Adrenal gland (tissue), 9 donors: ENCODE measurements at regions not wholly inside any gene's neighbourhood (a gene's known extent, or its start where the extent isn't known, plus 50 kb on each side); places are given as distances from the start of the nearest gene placed in this dataset.

ENCODE experiments used
- DNase-seq, 7 donors: peaks; one replicate each; pipeline ENCODE4 v3.0.0-alpha.2; 2019 to 2020
- H3K27ac ChIP-seq, 5 donors: fragments of 200-600 bp; sonication (generic) in 4 of 5; 1 replicate in 3 of 5; 2 replicates in 2 of 5; pipeline versions ENCODE4 v1.5.1 to v1.8.0; 2016 to 2020; ENCODE audit warnings: mild to moderate bottlenecking in 1 of 5
- H3K27me3 ChIP-seq: fragments of 200-600 bp; 2 replicates; pipeline ENCODE4 v1.8.0; 2021
- H3K36me3 ChIP-seq, 2 donors: fragments of 200-600 bp; replicated peaks in 1 of 2; 1 replicate in 1 of 2; 2 replicates in 1 of 2; pipeline versions ENCODE4 v1.5.1 to v1.8.0; 2018 to 2022
- H3K4me1 ChIP-seq, 2 donors: fragments of 200-600 bp; replicated peaks in 1 of 2; 1 replicate in 1 of 2; 2 replicates in 1 of 2; pipeline versions ENCODE4 v1.5.1 to v1.8.0; 2018 to 2021
- H3K4me3 ChIP-seq, 4 donors: fragments of 200-600 bp; sonication (generic) in 3 of 4; one replicate each; pipeline ENCODE4 v1.5.1; 2016 to 2018
- H3K9me3 ChIP-seq, 3 donors: fragments of 200-600 bp; sonication (generic) in 1 of 3; replicated peaks in 1 of 3; 1 replicate in 2 of 3; 2 replicates in 1 of 3; pipeline versions ENCODE4 v1.5.1 to v1.8.0; 2016 to 2021
- POLR2A ChIP-seq, 2 donors: fragments of 450-650 bp; IDR thresholded peaks; one replicate each; pipeline ENCODE4 v1.6.1; 2017; ENCODE audit warnings: antibody characterized with exemption in 2 of 2, mild to moderate bottlenecking in 2 of 2, moderate library complexity in 1 of 2
- WGBS, 4 donors: extraction: QIAGEN DNeasy Blood & Tissue Kit in 2 of 4; methylation state at CpG; one replicate each; pipeline versions ENCODE4 v1.1.5 to v1.1.7; 2013 to 2017; 5-methylcytosine and 5-hydroxymethylcytosine counted together
- intact Hi-C, 2 donors: fragments of 100-400 bp; cut with DNase I; formaldehyde crosslinking; loops; one replicate each; pipeline versions ENCODE4 v1.14.1 to v1.15.0; 2022 to 2023
- TF ChIP-seq, protein P1 (sequence below), 6 experiments: fragments of 450-650 bp in 4 of 6; fragments of 200-600 bp in 2 of 6; sonication (generic) in 1 of 6; IDR thresholded peaks; 1 replicate in 5 of 6; 2 replicates in 1 of 6; pipeline versions ENCODE4 v1.5.1 to v1.8.0; 2016 to 2021; ENCODE audit warnings: antibody characterized with exemption in 6 of 6, mild to moderate bottlenecking in 2 of 6, moderate library complexity in 1 of 6
- donor health status: healthy with polysubstance abuse.
- donor health status: Bipolar disorder and iron deficiency.
- donor health status: DM: yes; HTN: yes; CAD: no.
- donor health status: DM: no; HTN: no; CAD: no.
- donor health status: DM: no; HTN: no; CAD: no.

DNA sequence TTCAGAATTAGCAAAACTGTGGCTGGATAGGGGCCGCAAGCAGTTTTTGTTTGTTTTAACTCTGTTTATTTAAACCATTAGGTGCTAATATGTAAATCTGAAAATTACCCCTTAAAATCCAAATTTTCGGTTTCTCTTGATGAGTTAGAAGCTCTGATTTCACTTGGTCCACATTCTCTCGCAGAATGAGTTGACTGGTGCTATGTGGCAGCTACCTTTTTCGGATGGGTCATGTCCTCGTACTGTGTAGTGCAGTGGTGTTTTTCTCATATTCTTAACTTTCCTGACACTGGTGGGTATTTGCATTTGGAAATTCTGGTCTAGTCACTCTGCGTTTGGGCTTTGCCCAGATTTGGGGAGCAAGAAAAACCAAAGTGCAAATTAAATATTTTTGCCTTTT, 87.1 kb downstream of the DIPK2A start:
- H3K9me3 ChIP-seq = no peaks in the 10 kb centered on the region
- no peak overlapping the region for H3K4me3 ChIP-seq
- H3K27me3 ChIP-seq = no peaks in the 10 kb centered on the region
- DNase-seq = no peak
- intact Hi-C loops = no loop called here
- 93 to 96% (median 94%) methylated on average over 6 of the region's 6 CpGs for WGBS, 4 donors
- TF ChIP-seq, protein P1, sequence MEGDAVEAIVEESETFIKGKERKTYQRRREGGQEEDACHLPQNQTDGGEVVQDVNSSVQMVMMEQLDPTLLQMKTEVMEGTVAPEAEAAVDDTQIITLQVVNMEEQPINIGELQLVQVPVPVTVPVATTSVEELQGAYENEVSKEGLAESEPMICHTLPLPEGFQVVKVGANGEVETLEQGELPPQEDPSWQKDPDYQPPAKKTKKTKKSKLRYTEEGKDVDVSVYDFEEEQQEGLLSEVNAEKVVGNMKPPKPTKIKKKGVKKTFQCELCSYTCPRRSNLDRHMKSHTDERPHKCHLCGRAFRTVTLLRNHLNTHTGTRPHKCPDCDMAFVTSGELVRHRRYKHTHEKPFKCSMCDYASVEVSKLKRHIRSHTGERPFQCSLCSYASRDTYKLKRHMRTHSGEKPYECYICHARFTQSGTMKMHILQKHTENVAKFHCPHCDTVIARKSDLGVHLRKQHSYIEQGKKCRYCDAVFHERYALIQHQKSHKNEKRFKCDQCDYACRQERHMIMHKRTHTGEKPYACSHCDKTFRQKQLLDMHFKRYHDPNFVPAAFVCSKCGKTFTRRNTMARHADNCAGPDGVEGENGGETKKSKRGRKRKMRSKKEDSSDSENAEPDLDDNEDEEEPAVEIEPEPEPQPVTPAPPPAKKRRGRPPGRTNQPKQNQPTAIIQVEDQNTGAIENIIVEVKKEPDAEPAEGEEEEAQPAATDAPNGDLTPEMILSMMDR (IDR thresholded peaks at IDR 0.05) = no peak
- H3K4me1 ChIP-seq = no peaks in the 10 kb centered on the region
- H3K36me3 ChIP-seq = no peaks in the 10 kb centered on the region
- H3K27ac ChIP-seq = no peak overlapping the region

DNA sequence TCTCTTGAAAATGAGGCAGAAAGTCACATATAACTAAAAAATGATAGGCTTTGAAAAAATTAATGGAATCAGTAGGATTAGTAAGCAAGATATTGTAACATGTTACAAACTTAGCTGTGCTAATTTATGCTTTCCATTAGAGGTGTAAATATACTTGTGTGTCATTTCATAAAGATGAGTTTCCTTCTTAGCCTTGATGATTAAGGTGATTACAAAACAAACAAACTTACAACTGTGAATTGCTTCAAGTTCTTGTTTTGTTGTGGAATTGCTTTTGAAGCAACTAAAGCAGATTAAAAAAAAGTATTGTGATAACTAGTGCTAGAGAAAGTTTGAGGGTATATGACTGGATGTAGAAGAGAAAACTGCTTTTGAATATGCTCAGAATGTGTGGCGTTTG, 87.9 kb downstream of the DIPK2A start:
- Histone ChIP-seq H3K9me3 (no peaks in the 10 kb centered on the region), H3K4me3 (no peak overlapping the region), H3K27me3 (no peaks in the 10 kb centered on the region), H3K36me3 (no peaks in the 10 kb centered on the region), H3K27ac (no peak overlapping the region), H3K4me1 (no peaks in the 10 kb centered on the region)
- TF ChIP-seq POLR2A (IDR thresholded peaks at IDR 0.05) = no peak
- TF ChIP-seq, protein P1 (IDR thresholded peaks at IDR 0.05) = no peak
- no peak for DNase-seq
- intact Hi-C loops = no loop called here
- WGBS, 4 donors = 86 to 98% (median 93%) methylated on average over 1 of the region's 1 CpG

DNA sequence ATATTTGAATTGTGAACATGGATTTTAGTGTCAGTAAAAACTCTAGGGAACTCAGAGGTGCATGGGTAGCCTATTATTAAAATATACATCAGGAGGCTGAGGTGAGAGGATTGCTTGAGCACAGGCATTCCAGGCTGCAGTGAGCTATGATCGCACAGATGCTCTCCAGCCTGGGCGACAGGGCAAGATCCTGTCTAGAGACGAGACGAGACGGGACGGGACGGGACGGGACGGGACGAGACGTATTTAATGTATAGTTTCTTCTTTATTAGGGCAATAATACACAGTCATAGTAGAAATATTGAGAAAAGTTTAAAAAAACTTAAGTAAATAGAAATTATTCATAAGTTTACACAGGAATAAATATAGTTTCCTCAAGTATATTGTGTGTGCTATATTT, 89.3 kb downstream of the DIPK2A start:
- no peak for TF ChIP-seq POLR2A (IDR thresholded peaks at IDR 0.05)
- TF ChIP-seq, protein P1 (IDR thresholded peaks at IDR 0.05) = no peak
- H3K9me3 ChIP-seq = no peaks in the 10 kb centered on the region
- no peaks in the 10 kb centered on the region for H3K36me3 ChIP-seq
- no peaks in the 10 kb centered on the region for H3K4me1 ChIP-seq
- H3K4me3 ChIP-seq = no peak overlapping the region
- H3K27me3 ChIP-seq = no peaks in the 10 kb centered on the region
- no peak for DNase-seq
- intact Hi-C loops = no loop called here
- WGBS, 4 donors = 93 to 97% (median 96%) methylated on average over 11 of the region's 11 CpGs
- no peak overlapping the region for H3K27ac ChIP-seq

DNA sequence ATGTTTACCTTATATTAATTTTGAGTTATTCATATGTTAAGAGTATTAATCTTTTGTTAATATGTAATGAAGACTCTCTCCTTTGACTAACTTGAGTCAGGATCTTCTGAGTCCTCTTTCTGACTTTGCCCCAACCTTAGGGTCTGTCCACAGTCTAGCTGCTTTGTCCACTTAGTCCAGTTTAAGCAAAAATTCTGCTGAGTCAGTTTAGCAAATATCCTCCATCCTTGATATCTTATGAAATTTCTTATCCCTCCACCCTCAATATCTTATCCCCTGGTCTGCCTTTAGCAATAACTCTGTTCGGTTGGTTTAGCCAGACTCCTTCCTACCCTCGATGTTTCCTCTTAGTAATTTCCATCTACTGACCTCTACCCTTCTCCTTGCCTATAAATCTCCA, 91.7 kb downstream of the DIPK2A start:
- no peak overlapping the region for H3K27ac ChIP-seq
- no peaks in the 10 kb centered on the region for H3K4me1 ChIP-seq
- DNase-seq = no peak
- H3K36me3 ChIP-seq = no peaks in the 10 kb centered on the region
- TF ChIP-seq, protein P1 (IDR thresholded peaks at IDR 0.05) = no peak
- TF ChIP-seq POLR2A (IDR thresholded peaks at IDR 0.05) = no peak
- no peaks in the 10 kb centered on the region for H3K9me3 ChIP-seq
- no peak overlapping the region for H3K4me3 ChIP-seq
- 33 to 47% (median 43%) methylated on average over 2 of the region's 2 CpGs for WGBS, 4 donors
- H3K27me3 ChIP-seq = no peaks in the 10 kb centered on the region
- intact Hi-C loops = no loop called here
